ENCODE measurements at regions not wholly inside any gene's neighbourhood (a gene's known extent, or its start where the extent isn't known, plus 50 kb on each side); places are given as distances from the start of the nearest gene placed in this dataset.

DNA sequence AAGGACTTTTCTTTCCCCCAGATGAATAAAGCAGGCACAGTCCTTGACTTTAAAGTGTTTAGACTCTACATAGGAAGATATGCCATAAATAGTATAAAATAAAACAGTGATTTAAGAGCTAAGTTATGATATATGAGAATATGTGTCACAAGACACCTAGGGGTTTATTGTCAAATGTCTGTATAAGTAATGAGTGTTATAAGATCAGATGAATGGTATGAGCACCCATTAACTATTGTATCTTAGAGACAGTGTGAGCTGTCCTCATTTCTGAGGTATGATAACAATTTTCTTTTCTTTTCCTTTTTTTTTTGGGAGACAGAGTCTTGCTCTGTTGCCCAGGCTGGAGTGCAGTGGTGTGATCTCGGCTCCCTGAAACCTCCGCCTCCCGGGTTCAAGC lies 365.3 kb downstream of the RND3 start:
- TF ChIP-seq POLR2AphosphoS5 (IDR thresholded peaks at IDR 0.05), result no peak
- TF ChIP-seq, protein P1, sequence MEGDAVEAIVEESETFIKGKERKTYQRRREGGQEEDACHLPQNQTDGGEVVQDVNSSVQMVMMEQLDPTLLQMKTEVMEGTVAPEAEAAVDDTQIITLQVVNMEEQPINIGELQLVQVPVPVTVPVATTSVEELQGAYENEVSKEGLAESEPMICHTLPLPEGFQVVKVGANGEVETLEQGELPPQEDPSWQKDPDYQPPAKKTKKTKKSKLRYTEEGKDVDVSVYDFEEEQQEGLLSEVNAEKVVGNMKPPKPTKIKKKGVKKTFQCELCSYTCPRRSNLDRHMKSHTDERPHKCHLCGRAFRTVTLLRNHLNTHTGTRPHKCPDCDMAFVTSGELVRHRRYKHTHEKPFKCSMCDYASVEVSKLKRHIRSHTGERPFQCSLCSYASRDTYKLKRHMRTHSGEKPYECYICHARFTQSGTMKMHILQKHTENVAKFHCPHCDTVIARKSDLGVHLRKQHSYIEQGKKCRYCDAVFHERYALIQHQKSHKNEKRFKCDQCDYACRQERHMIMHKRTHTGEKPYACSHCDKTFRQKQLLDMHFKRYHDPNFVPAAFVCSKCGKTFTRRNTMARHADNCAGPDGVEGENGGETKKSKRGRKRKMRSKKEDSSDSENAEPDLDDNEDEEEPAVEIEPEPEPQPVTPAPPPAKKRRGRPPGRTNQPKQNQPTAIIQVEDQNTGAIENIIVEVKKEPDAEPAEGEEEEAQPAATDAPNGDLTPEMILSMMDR (IDR thresholded peaks at IDR 0.05), result no peak
- no peak for TF ChIP-seq POLR2A (IDR thresholded peaks at IDR 0.05)
- no peak for TF ChIP-seq EP300 (IDR thresholded peaks at IDR 0.05; ENCODE audit: low read depth)
